Omental fat pad (tissue), 3 donors: ENCODE measurements at regions not wholly inside any gene's neighbourhood (a gene's known extent, or its start where the extent isn't known, plus 50 kb on each side); places are given as distances from the start of the nearest gene placed in this dataset.

Experiments used
- ATAC-seq: fragments of 150-250 bp; one replicate; pipeline ENCODE4 v1.9.1; 2016; ENCODE audit warnings: mild to moderate bottlenecking, moderate library complexity; ENCODE audit not compliant: low FRiP score
- DNase-seq: peaks from one replicate; pipeline ENCODE4 v3.0.0-alpha.2; 2019; ENCODE audit warnings: low spot score
- CTCF ChIP-seq, 3 donors: fragments of 450-650 bp; IDR thresholded peaks; one replicate each; pipeline ENCODE4 v1.5.1; 2016 to 2017; ENCODE audit warnings: antibody characterized with exemption in 3 of 3, mild to moderate bottlenecking in 3 of 3, moderate library complexity in 2 of 3

GRCh38 chr16:85288869-85289660 lies 176.8 kb upstream of the CIBAR2 start:
- TF ChIP-seq CTCF (IDR thresholded peaks at IDR 0.05): no peak
- no peak for ATAC-seq
- no peak for DNase-seq

GRCh38 chr16:85289760-85290625 lies 177.7 kb upstream of the CIBAR2 start:
- no peak for TF ChIP-seq CTCF (IDR thresholded peaks at IDR 0.05)
- DNase-seq (no peak), ATAC-seq (no peak)

- no peak for DNase-seq
- TF ChIP-seq CTCF (IDR thresholded peaks at IDR 0.05): no peak
- ATAC-seq: no peak
Measured at GRCh38 chr16:85290626-85291301, 178.5 kb upstream of the CIBAR2 start.

GRCh38 chr16:85291302-85292148 lies 179.3 kb upstream of the CIBAR2 start:
- DNase-seq: no peak
- TF ChIP-seq CTCF (IDR thresholded peaks at IDR 0.05): no peak
- no peak for ATAC-seq

- DNase-seq (no peak), ATAC-seq (no peak)
Measured at GRCh38 chr16:85293458-85293857, 181.2 kb upstream of the CIBAR2 start.

More at GRCh38 chr16:85293458-85293857, 181.2 kb upstream of the CIBAR2 start:
- TF ChIP-seq CTCF (IDR thresholded peaks at IDR 0.05): no peak
